ENCODE measurements at regions not wholly inside any gene's neighbourhood (a gene's known extent, or its start where the extent isn't known, plus 50 kb on each side); places are given as distances from the start of the nearest gene placed in this dataset.

GRCh38 chr2:82137441-82137840 is 1832.9 kb upstream of the LRRTM1 start:
- BruUV-seq (replicated peaks), result no TSS peak
- intact Hi-C loops (cut with micrococcal nuclease; ENCODE audit: unreplicated experiment), result no loop called here
- TF ChIP-seq REST (IDR thresholded peaks at IDR 0.05; ENCODE audit: insufficient read depth in 1 of 2, low read depth in 2 of 2, low read length in 1 of 2), result no peak
- no peak for TF ChIP-seq SIN3A (IDR thresholded peaks at IDR 0.05; ENCODE audit: borderline replicate concordance, insufficient read depth, low read depth, low read length)
- TF ChIP-seq TCF7L2 (IDR thresholded peaks at IDR 0.05; ENCODE audit: low read depth, low read length), result no peak
- TF ChIP-seq CTCF (IDR thresholded peaks at IDR 0.05), result no peak
- TF ChIP-seq POLR2AphosphoS5 (IDR thresholded peaks at IDR 0.05; ENCODE audit: low read depth, low read length), result no peak
- POLR2A ChIA-PET, result no interaction called here
- no peaks in the 10 kb centered on the region for H3K9me3 ChIP-seq (ENCODE audit: control insufficient read depth, insufficient read depth, low read depth, low read length)
- ATAC-seq, result no peak
- H3K4me1 ChIP-seq (ENCODE audit: control insufficient read depth, insufficient read depth, low read length), result no peaks in the 10 kb centered on the region
- H3K4me3 ChIP-seq (ENCODE audit: low read depth in 2 of 2, low read length in 2 of 2), result no peak overlapping the region
- no peak overlapping the region for H3K27ac ChIP-seq (ENCODE audit: low read length)
- no peaks in the 10 kb centered on the region for H3K36me3 ChIP-seq (ENCODE audit: control insufficient read depth, insufficient read depth, low read length)
- CTCF ChIA-PET, result no interaction called here
- no peak for DNase-seq (ENCODE audit: low read depth, low spot score)
- no peaks in the 10 kb centered on the region for H3K27me3 ChIP-seq (ENCODE audit: control insufficient read depth, insufficient read depth, low read length)
- in situ Hi-C loops (cut with HindIII; ENCODE audit: low pct_unique_long_range_greater_than_20kb, low sequenced_read_pairs), result no loop called here

GRCh38 chr2:82128051-82128450 is 1823.5 kb upstream of the LRRTM1 start:
- intact Hi-C loops (cut with micrococcal nuclease; ENCODE audit: unreplicated experiment) (no loop called here), in situ Hi-C loops (cut with HindIII; ENCODE audit: low pct_unique_long_range_greater_than_20kb, low sequenced_read_pairs) (no loop called here)
- Histone ChIP-seq H3K36me3 (ENCODE audit: control insufficient read depth, insufficient read depth, low read length) (no peaks in the 10 kb centered on the region), H3K27ac (ENCODE audit: low read length) (no peak overlapping the region), H3K4me1 (ENCODE audit: control insufficient read depth, insufficient read depth, low read length) (no peaks in the 10 kb centered on the region), H3K27me3 (ENCODE audit: control insufficient read depth, insufficient read depth, low read length) (no peaks in the 10 kb centered on the region), H3K9me3 (ENCODE audit: control insufficient read depth, insufficient read depth, low read depth, low read length) (no peaks in the 10 kb centered on the region), H3K4me3 (ENCODE audit: low read depth in 2 of 2, low read length in 2 of 2) (no peak overlapping the region)
- CTCF ChIA-PET, result no interaction called here
- POLR2A ChIA-PET, result no interaction called here
- ATAC-seq (no peak), DNase-seq (ENCODE audit: low read depth, low spot score) (no peak)
- TF ChIP-seq TCF7L2 (IDR thresholded peaks at IDR 0.05; ENCODE audit: low read depth, low read length), result no peak
- no peak for TF ChIP-seq CTCF (IDR thresholded peaks at IDR 0.05)
- TF ChIP-seq POLR2AphosphoS5 (IDR thresholded peaks at IDR 0.05; ENCODE audit: low read depth, low read length), result no peak
- TF ChIP-seq REST (IDR thresholded peaks at IDR 0.05; ENCODE audit: insufficient read depth in 1 of 2, low read depth in 2 of 2, low read length in 1 of 2), result no peak
- TF ChIP-seq SIN3A (IDR thresholded peaks at IDR 0.05; ENCODE audit: borderline replicate concordance, insufficient read depth, low read depth, low read length), result no peak
- no TSS peak for BruUV-seq (replicated peaks)

Data from Panc1 (cell line).